ENCODE measurements at regions not wholly inside any gene's neighbourhood (a gene's known extent, or its start where the extent isn't known, plus 50 kb on each side); places are given as distances from the start of the nearest gene placed in this dataset.
"Not testable (repeated sequence)": the region's sequence is repeated elsewhere in the genome, so short reads cannot be mapped to it uniquely, and the experiment has no call there.

- POLR2A ChIA-PET = no interaction called here
- no peak for TF ChIP-seq CTCF (IDR thresholded peaks at IDR 0.05; ENCODE audit: unreplicated experiment)
- Mint-ChIP-seq H3K27me3 (ENCODE audit: insufficient read depth, unreplicated experiment) (peaks cover 72% of the 10 kb centered on the region), H3K36me3 (ENCODE audit: insufficient read depth, unreplicated experiment) (no peaks in the 10 kb centered on the region), H3K4me3 (ENCODE audit: unreplicated experiment) (no peak overlapping the region), H3K27ac (ENCODE audit: low read depth, unreplicated experiment) (no peak overlapping the region), H3K9me3 (ENCODE audit: unreplicated experiment) (no peaks in the 10 kb centered on the region), H3K4me1 (ENCODE audit: insufficient read depth, unreplicated experiment) (no peaks in the 10 kb centered on the region)
- CTCF ChIA-PET = interaction anchor here (0.6 kb wide), 1 partner anchor 1097 kb away, joined by 3 read pairs; no protein-coding TSS in a partner anchor
- no TSS peak for BruUV-seq (replicated peaks)
- intact Hi-C loops (cut with micrococcal nuclease) = loop anchor here (5.0 kb wide), 1 partner anchor 963 kb away; the partner anchor contains the start of gene MN1
- DNase-seq (ENCODE audit: unreplicated experiment) = no peak
Observed at GRCh38 chr22:26839216-26839615, 181.8 kb downstream of the MIAT start.

DNA sequence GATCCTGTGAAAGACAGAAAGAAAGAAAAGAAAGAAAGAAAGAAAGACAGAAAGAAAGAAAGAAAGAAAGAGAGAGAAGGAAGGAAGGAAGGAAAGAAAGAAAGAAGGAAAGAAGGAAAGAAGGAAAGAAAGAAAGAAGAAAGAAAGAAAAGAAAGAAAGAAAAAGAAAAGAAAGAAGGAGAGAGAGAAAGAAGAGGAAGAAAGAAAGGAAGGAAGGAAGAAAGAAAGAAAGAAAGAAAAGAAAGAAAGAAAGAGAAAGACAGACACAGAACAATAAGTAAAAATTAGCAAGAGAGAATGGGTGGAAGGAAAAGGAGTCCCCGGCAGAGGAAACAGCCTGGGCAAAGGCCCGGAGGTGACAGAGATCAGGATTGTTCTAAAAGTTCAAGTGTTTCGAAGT is 183.4 kb downstream of the MIAT start:
- H3K27ac Mint-ChIP-seq (ENCODE audit: low read depth, unreplicated experiment); intact Hi-C loops (cut with micrococcal nuclease); H3K9me3 Mint-ChIP-seq (ENCODE audit: unreplicated experiment); BruUV-seq (replicated peaks); H3K36me3 Mint-ChIP-seq (ENCODE audit: insufficient read depth, unreplicated experiment); CTCF ChIA-PET; DNase-seq (ENCODE audit: unreplicated experiment); POLR2A ChIA-PET; H3K4me3 Mint-ChIP-seq (ENCODE audit: unreplicated experiment); H3K4me1 Mint-ChIP-seq (ENCODE audit: insufficient read depth, unreplicated experiment): not testable (repeated sequence)
- peaks cover 58% of the 10 kb centered on the region for H3K27me3 Mint-ChIP-seq (ENCODE audit: insufficient read depth, unreplicated experiment)

DNA sequence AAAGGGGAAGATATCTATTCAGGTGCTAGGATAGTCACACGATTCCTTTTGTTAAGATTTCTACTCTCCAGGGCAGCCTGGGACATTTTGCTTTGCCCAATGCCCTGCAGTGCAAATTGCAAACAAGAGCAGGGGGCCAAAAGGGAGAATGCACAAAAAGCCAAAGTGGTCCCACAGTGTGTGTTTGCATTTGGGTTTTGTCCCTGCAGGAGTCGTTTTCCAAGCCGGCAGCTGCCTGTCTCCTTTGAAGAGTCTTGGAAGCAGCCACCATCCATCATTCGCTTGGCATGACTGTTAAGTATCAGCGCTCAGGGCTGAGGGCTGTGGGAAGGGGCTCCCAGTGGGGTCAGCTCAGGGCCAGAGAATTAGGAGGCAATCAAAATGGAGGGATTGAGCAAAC is 184.7 kb downstream of the MIAT start:
- peaks cover 58% of the 10 kb centered on the region for H3K27me3 Mint-ChIP-seq (ENCODE audit: insufficient read depth, unreplicated experiment)
- no peaks in the 10 kb centered on the region for H3K4me1 Mint-ChIP-seq (ENCODE audit: insufficient read depth, unreplicated experiment)
- H3K4me3 Mint-ChIP-seq (ENCODE audit: unreplicated experiment) = no peak overlapping the region
- H3K27ac Mint-ChIP-seq (ENCODE audit: low read depth, unreplicated experiment) = no peak overlapping the region
- CTCF ChIA-PET = no interaction called here
- POLR2A ChIA-PET = no interaction called here
- H3K36me3 Mint-ChIP-seq (ENCODE audit: insufficient read depth, unreplicated experiment) = no peaks in the 10 kb centered on the region
- BruUV-seq (replicated peaks) = no TSS peak
- intact Hi-C loops (cut with micrococcal nuclease) = no loop called here
- TF ChIP-seq CTCF (IDR thresholded peaks at IDR 0.05; ENCODE audit: unreplicated experiment) = no peak
- no peak for DNase-seq (ENCODE audit: unreplicated experiment)
- H3K9me3 Mint-ChIP-seq (ENCODE audit: unreplicated experiment) = no peaks in the 10 kb centered on the region

- H3K4me3 Mint-ChIP-seq (ENCODE audit: unreplicated experiment) = no peak overlapping the region
Observed at GRCh38 chr22:26845021-26845743, 187.8 kb downstream of the MIAT start.

More at GRCh38 chr22:26845021-26845743, 187.8 kb downstream of the MIAT start:
- no TSS peak for BruUV-seq (replicated peaks)
- Mint-ChIP-seq H3K36me3 (ENCODE audit: insufficient read depth, unreplicated experiment) (peaks cover 5% of the 10 kb centered on the region), H3K27ac (ENCODE audit: low read depth, unreplicated experiment) (no peak overlapping the region), H3K4me1 (ENCODE audit: insufficient read depth, unreplicated experiment) (peaks cover 6% of the 10 kb centered on the region), H3K27me3 (ENCODE audit: insufficient read depth, unreplicated experiment) (peaks cover 50% of the 10 kb centered on the region), H3K9me3 (ENCODE audit: unreplicated experiment) (no peaks in the 10 kb centered on the region)
- TF ChIP-seq CTCF (IDR thresholded peaks at IDR 0.05; ENCODE audit: unreplicated experiment) = no peak
- DNase-seq (ENCODE audit: unreplicated experiment) = no peak
- CTCF ChIA-PET = no interaction called here
- intact Hi-C loops (cut with micrococcal nuclease) = no loop called here
- POLR2A ChIA-PET = no interaction called here
